ENCODE measurements at regions not wholly inside any gene's neighbourhood (a gene's known extent, or its start where the extent isn't known, plus 50 kb on each side); places are given as distances from the start of the nearest gene placed in this dataset.

DNA sequence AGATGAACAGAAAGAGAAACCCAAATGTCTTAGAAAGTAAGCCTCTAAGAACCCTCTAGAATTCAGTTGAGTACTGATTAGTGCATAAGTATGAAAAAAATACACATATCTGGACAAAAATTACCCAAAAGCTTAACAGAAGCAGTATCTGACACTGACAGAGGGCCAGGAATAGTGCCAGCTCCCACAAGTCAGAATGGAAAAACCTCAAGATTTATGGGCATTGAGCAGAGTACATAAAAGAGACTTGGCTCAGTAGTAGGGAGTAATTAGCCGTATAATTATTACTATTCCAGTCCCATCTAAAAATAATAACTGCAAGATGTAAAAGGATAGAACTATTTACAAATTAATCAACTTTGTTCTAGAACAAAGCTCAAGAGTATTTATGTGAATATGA, 834.5 kb downstream of the FAM181B start:
- DNase-seq (no peak), FAIRE-seq (no peak)
- Histone ChIP-seq H3K9me3 (ENCODE audit: control insufficient read depth in 2 of 2, insufficient read depth in 1 of 2, low read depth in 1 of 2, low read length in 1 of 2) (no peaks in the 10 kb centered on the region), H3K4me1 (ENCODE audit: control insufficient read depth in 3 of 3, insufficient read depth in 2 of 3, low read depth in 1 of 3, low read length in 2 of 3) (no peaks in the 10 kb centered on the region), H3K4me3 (ENCODE audit: low read depth in 1 of 3, low read length in 3 of 3) (no peak overlapping the region), H3K27me3 (ENCODE audit: control insufficient read depth in 3 of 3, insufficient read depth in 3 of 3, low read length in 3 of 3) (no peaks in the 10 kb centered on the region), H3K27ac (ENCODE audit: low read depth in 1 of 3, low read length in 2 of 3) (no peak overlapping the region), H3K36me3 (ENCODE audit: control insufficient read depth in 3 of 3, insufficient read depth in 2 of 3, low read depth in 1 of 3, low read length in 3 of 3) (no peaks in the 10 kb centered on the region)
- 78 to 93% (median 79%) methylated on average over 1 of the region's 1 CpG for WGBS, 3 donors

DNA sequence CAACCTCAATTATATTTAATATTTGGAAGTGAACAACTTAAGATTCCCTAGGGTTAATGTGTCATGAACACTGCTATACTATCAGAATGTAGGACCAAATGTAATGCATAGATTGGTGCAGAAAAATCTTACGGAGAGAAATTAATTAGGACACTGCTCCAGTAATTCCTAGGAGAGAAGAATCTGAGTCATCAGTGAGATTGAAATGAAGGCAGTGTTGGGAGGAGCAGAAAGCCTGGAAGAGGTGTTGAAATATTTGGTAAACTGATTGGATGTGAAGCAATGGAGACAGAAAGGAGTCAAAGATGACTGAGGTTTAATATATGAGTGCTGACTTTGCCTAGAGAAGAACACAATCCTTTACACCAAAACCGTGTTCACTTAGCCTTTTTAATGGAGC, 836.0 kb downstream of the FAM181B start:
- no peak overlapping the region for H3K27ac ChIP-seq (ENCODE audit: low read depth in 1 of 3, low read length in 2 of 3)
- no peaks in the 10 kb centered on the region for H3K4me1 ChIP-seq (ENCODE audit: control insufficient read depth in 3 of 3, insufficient read depth in 2 of 3, low read depth in 1 of 3, low read length in 2 of 3)
- H3K4me3 ChIP-seq (ENCODE audit: low read depth in 1 of 3, low read length in 3 of 3) = no peak overlapping the region
- no peaks in the 10 kb centered on the region for H3K27me3 ChIP-seq (ENCODE audit: control insufficient read depth in 3 of 3, insufficient read depth in 3 of 3, low read length in 3 of 3)
- WGBS, 3 donors = 85 to 93% (median 88%) methylated on average over 2 of the region's 2 CpGs
- FAIRE-seq = no peak
- H3K9me3 ChIP-seq (ENCODE audit: control insufficient read depth in 2 of 2, insufficient read depth in 1 of 2, low read depth in 1 of 2, low read length in 1 of 2) = peaks cover 0 to 4% of the 10 kb centered on the region in 2 donors
- DNase-seq = no peak
- no peaks in the 10 kb centered on the region for H3K36me3 ChIP-seq (ENCODE audit: control insufficient read depth in 3 of 3, insufficient read depth in 2 of 3, low read depth in 1 of 3, low read length in 3 of 3)

- no peak overlapping the region for H3K4me3 ChIP-seq (ENCODE audit: low read depth in 1 of 3, low read length in 3 of 3)
- no peaks in the 10 kb centered on the region for H3K27me3 ChIP-seq (ENCODE audit: control insufficient read depth in 3 of 3, insufficient read depth in 3 of 3, low read length in 3 of 3)
- no peaks in the 10 kb centered on the region for H3K4me1 ChIP-seq (ENCODE audit: control insufficient read depth in 3 of 3, insufficient read depth in 2 of 3, low read depth in 1 of 3, low read length in 2 of 3)
- DNase-seq (no peak), FAIRE-seq (no peak)
- no peak overlapping the region for H3K27ac ChIP-seq (ENCODE audit: low read depth in 1 of 3, low read length in 2 of 3)
- 66 to 69% (median 67%) methylated on average over 3 of the region's 3 CpGs for WGBS, 3 donors
- H3K36me3 ChIP-seq (ENCODE audit: control insufficient read depth in 3 of 3, insufficient read depth in 2 of 3, low read depth in 1 of 3, low read length in 3 of 3) = no peaks in the 10 kb centered on the region
- H3K9me3 ChIP-seq (ENCODE audit: control insufficient read depth in 2 of 2, insufficient read depth in 1 of 2, low read depth in 1 of 2, low read length in 1 of 2) = peaks cover 0 to 5% of the 10 kb centered on the region in 2 donors
Observed at GRCh38 chr11:81895258-81895657, 838.4 kb downstream of the FAM181B start.

DNA sequence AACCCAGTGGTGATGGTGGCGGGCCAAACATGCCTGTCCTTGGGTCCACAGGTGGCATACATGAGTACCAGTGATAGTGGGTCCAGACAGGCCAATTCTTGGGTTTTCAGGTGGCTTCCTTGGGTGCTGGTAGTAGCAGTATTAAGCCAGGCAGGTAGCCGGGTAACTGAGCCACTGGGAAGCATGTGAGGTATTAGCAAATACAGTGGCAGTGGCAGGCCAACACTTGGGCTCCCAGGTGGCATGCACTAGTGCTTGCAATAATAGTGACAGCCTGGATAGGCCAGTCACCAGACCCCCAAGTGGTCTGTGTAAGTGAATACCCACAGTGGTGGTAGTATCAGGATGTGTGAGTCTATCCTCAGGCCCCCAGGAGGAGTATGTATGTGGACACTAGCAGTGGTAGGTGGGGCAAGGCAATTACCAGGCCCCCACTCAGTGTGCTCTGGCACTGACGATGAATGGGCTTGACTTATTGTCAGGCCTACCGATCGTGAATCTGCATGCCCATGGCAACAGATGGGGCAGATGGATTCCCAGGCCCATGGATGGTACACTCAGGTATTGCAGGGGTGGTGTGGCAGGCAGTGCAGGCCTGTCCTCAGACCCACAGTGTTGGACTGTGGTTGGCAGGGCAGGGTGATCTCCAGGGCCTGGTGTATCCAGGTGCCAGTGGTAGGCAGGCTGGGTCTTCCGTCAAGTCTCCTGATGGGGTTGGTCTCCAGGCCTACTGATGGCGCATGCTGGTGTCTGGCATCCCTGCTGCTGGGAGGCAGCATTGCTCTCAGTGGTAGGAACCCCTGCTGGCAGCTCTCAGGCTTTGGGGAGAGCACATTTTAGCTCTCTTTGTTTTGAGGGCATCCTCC, 840.7 kb downstream of the FAM181B start:
- H3K4me3 ChIP-seq (ENCODE audit: low read depth in 1 of 3, low read length in 3 of 3) = no peak overlapping the region
- no peaks in the 10 kb centered on the region for H3K4me1 ChIP-seq (ENCODE audit: control insufficient read depth in 3 of 3, insufficient read depth in 2 of 3, low read depth in 1 of 3, low read length in 2 of 3)
- peaks cover 0 to 5% of the 10 kb centered on the region in 2 donors for H3K9me3 ChIP-seq (ENCODE audit: control insufficient read depth in 2 of 2, insufficient read depth in 1 of 2, low read depth in 1 of 2, low read length in 1 of 2)
- DNase-seq (no peak), FAIRE-seq (no peak)
- H3K27ac ChIP-seq (ENCODE audit: low read depth in 1 of 3, low read length in 2 of 3) = no peak overlapping the region
- WGBS, 3 donors = 86 to 91% (median 90%) methylated on average over 7 of the region's 7 CpGs
- H3K27me3 ChIP-seq (ENCODE audit: control insufficient read depth in 3 of 3, insufficient read depth in 3 of 3, low read length in 3 of 3) = no peaks in the 10 kb centered on the region
- no peaks in the 10 kb centered on the region for H3K36me3 ChIP-seq (ENCODE audit: control insufficient read depth in 3 of 3, insufficient read depth in 2 of 3, low read depth in 1 of 3, low read length in 3 of 3)

- no peak for FAIRE-seq
- 67 to 79% (median 77%) methylated on average over 1 of the region's 1 CpG for WGBS, 3 donors
- DNase-seq = no peak
- H3K27me3 ChIP-seq (ENCODE audit: control insufficient read depth in 3 of 3, insufficient read depth in 3 of 3, low read length in 3 of 3) = no peaks in the 10 kb centered on the region
- H3K4me1 ChIP-seq (ENCODE audit: control insufficient read depth in 3 of 3, insufficient read depth in 2 of 3, low read depth in 1 of 3, low read length in 2 of 3) = no peaks in the 10 kb centered on the region
- no peaks in the 10 kb centered on the region for H3K36me3 ChIP-seq (ENCODE audit: control insufficient read depth in 3 of 3, insufficient read depth in 2 of 3, low read depth in 1 of 3, low read length in 3 of 3)
- no peak overlapping the region for H3K4me3 ChIP-seq (ENCODE audit: low read depth in 1 of 3, low read length in 3 of 3)
- H3K27ac ChIP-seq (ENCODE audit: low read depth in 1 of 3, low read length in 2 of 3) = no peak overlapping the region
- peaks cover 0 to 3% of the 10 kb centered on the region in 2 donors for H3K9me3 ChIP-seq (ENCODE audit: control insufficient read depth in 2 of 2, insufficient read depth in 1 of 2, low read depth in 1 of 2, low read length in 1 of 2)
Observed at GRCh38 chr11:81888391-81888790, 845.3 kb downstream of the FAM181B start.

GRCh38 chr11:81887671-81888070, 846.0 kb downstream of the FAM181B start:
- Histone ChIP-seq H3K27me3 (ENCODE audit: control insufficient read depth in 3 of 3, insufficient read depth in 3 of 3, low read length in 3 of 3) (no peaks in the 10 kb centered on the region), H3K4me1 (ENCODE audit: control insufficient read depth in 3 of 3, insufficient read depth in 2 of 3, low read depth in 1 of 3, low read length in 2 of 3) (no peaks in the 10 kb centered on the region), H3K4me3 (ENCODE audit: low read depth in 1 of 3, low read length in 3 of 3) (no peak overlapping the region), H3K36me3 (ENCODE audit: control insufficient read depth in 3 of 3, insufficient read depth in 2 of 3, low read depth in 1 of 3, low read length in 3 of 3) (no peaks in the 10 kb centered on the region), H3K27ac (ENCODE audit: low read depth in 1 of 3, low read length in 2 of 3) (no peak overlapping the region), H3K9me3 (ENCODE audit: control insufficient read depth in 2 of 2, insufficient read depth in 1 of 2, low read depth in 1 of 2, low read length in 1 of 2) (peaks cover 0 to 2% of the 10 kb centered on the region in 2 donors)
- 93 to 96% (median 95%) methylated on average over 1 of the region's 1 CpG for WGBS, 3 donors
- no peak for FAIRE-seq
- DNase-seq = no peak

DNA sequence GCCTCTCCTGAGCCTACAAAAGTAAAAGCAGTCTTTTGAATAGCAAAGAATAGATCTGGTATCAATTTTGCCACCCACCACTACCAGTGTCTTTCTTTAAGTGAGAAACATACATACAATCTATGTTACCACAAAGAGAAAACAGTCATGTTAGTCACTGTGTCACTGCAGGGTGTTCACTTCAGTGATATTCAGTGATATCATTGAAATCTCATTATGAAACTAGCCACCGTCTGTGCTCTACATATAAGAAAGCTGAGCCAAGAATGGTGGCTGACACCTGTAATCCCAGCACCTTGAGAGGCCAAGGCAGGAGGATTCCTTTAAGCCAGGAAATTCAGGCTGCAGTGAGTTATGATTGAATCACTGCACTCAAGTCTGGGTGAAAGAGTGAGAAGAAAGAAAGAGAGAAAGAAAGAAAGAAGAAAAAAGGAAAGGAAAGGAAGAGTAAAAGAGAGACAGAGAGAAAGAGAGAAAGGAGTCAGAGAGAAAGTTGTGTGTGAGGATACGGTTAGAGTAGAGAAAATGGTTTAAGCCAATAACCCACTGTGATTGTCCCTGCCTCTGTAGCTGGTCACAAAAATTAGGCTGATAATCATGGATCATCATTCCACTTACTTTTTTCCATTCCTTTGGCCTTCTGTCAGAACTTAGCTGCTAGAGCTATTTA, 847.1 kb downstream of the FAM181B start:
- WGBS, 3 donors = 62 to 79% (median 65%) methylated on average over 2 of the region's 2 CpGs
- FAIRE-seq (no peak), DNase-seq (no peak)
- no peak overlapping the region for H3K4me3 ChIP-seq (ENCODE audit: low read depth in 1 of 3, low read length in 3 of 3)
- H3K36me3 ChIP-seq (ENCODE audit: control insufficient read depth in 3 of 3, insufficient read depth in 2 of 3, low read depth in 1 of 3, low read length in 3 of 3) = no peaks in the 10 kb centered on the region
- H3K27ac ChIP-seq (ENCODE audit: low read depth in 1 of 3, low read length in 2 of 3) = no peak overlapping the region
- no peaks in the 10 kb centered on the region for H3K27me3 ChIP-seq (ENCODE audit: control insufficient read depth in 3 of 3, insufficient read depth in 3 of 3, low read length in 3 of 3)
- H3K4me1 ChIP-seq (ENCODE audit: control insufficient read depth in 3 of 3, insufficient read depth in 2 of 3, low read depth in 1 of 3, low read length in 2 of 3) = no peaks in the 10 kb centered on the region
- no peaks in the 10 kb centered on the region for H3K9me3 ChIP-seq (ENCODE audit: control insufficient read depth in 2 of 2, insufficient read depth in 1 of 2, low read depth in 1 of 2, low read length in 1 of 2)

GRCh38 chr11:81874635-81875034, 859.0 kb downstream of the FAM181B start:
- Histone ChIP-seq H3K27me3 (ENCODE audit: control insufficient read depth in 3 of 3, insufficient read depth in 3 of 3, low read length in 3 of 3) (no peaks in the 10 kb centered on the region), H3K4me3 (ENCODE audit: low read depth in 1 of 3, low read length in 3 of 3) (no peak overlapping the region), H3K4me1 (ENCODE audit: control insufficient read depth in 3 of 3, insufficient read depth in 2 of 3, low read depth in 1 of 3, low read length in 2 of 3) (no peaks in the 10 kb centered on the region), H3K9me3 (ENCODE audit: control insufficient read depth in 2 of 2, insufficient read depth in 1 of 2, low read depth in 1 of 2, low read length in 1 of 2) (no peaks in the 10 kb centered on the region), H3K36me3 (ENCODE audit: control insufficient read depth in 3 of 3, insufficient read depth in 2 of 3, low read depth in 1 of 3, low read length in 3 of 3) (no peaks in the 10 kb centered on the region), H3K27ac (ENCODE audit: low read depth in 1 of 3, low read length in 2 of 3) (no peak overlapping the region)
- FAIRE-seq = no peak
- DNase-seq = peak in 1 of 2 donors; percentile 33
- WGBS, 3 donors = 28 to 61% (median 60%) methylated on average over 2 of the region's 2 CpGs

Measured in small intestine (tissue), 7 donors.